KMS-11 (cell line): ENCODE measurements at regions not wholly inside any gene's neighbourhood (a gene's known extent, or its start where the extent isn't known, plus 50 kb on each side); places are given as distances from the start of the nearest gene placed in this dataset.

Experiments
- H2AFZ ChIP-seq: fragments of 200-600 bp; sonication (generic); 2 replicates; pipeline ENCODE4 v1.6.1; 2016; ENCODE audit warnings: antibody characterized with exemption, mixed run types, low read depth
- H3K27ac ChIP-seq: fragments of 200-600 bp; sonication (generic); 2 replicates; pipeline ENCODE4 v1.6.1; 2016; ENCODE audit warnings: mild to moderate bottlenecking, mixed run types
- H3K27me3 ChIP-seq: fragments of 200-600 bp; sonication (generic); 2 replicates; pipeline ENCODE4 v1.6.1; 2017; ENCODE audit warnings: mild to moderate bottlenecking, low read depth, mixed run types, moderate library complexity; ENCODE audit not compliant: insufficient read depth
- H3K36me3 ChIP-seq: fragments of 200-600 bp; sonication (generic); 2 replicates; pipeline ENCODE4 v1.6.1; 2017; ENCODE audit warnings: mild to moderate bottlenecking, mixed run types; ENCODE audit not compliant: insufficient read depth
- H3K4me1 ChIP-seq: fragments of 200-600 bp; sonication (generic); 2 replicates; pipeline ENCODE4 v1.6.1; 2016; ENCODE audit warnings: mild to moderate bottlenecking, low read depth, mixed run types; ENCODE audit not compliant: poor library complexity, severe bottlenecking
- H3K4me2 ChIP-seq: fragments of 200-600 bp; sonication (generic); 2 replicates; pipeline ENCODE4 v1.7.0; 2016; ENCODE audit warnings: mild to moderate bottlenecking, mixed run types
- H3K4me3 ChIP-seq: fragments of 200-600 bp; sonication (generic); IDR thresholded peaks from 2 replicates; pipeline ENCODE4 v1.6.1; 2017; ENCODE audit warnings: low read depth, low read length, mixed read lengths; ENCODE audit not compliant: insufficient read depth
- H3K79me2 ChIP-seq: fragments of 200-600 bp; sonication (generic); 2 replicates; pipeline ENCODE4 v1.6.1; 2016; ENCODE audit warnings: low read depth, mixed run types; ENCODE audit not compliant: insufficient read depth
- H3K9ac ChIP-seq: fragments of 200-600 bp; sonication (generic); 2 replicates; pipeline ENCODE4 v1.6.1; 2016; ENCODE audit warnings: mild to moderate bottlenecking, mixed run types
- H4K20me1 ChIP-seq: fragments of 200-600 bp; sonication (generic); 2 replicates; pipeline ENCODE4 v1.6.1; 2016; ENCODE audit warnings: mild to moderate bottlenecking, mixed run types; ENCODE audit not compliant: insufficient read depth
- CTCF ChIP-seq: fragments of 200-600 bp; sonication (generic); conservative IDR thresholded peaks from 2 replicates; pipeline ENCODE4 v1.6.1; 2017; ENCODE audit warnings: low read depth, mild to moderate bottlenecking, antibody characterized with exemption, low read length, moderate library complexity, mixed read lengths

GRCh38 chr13:44787617-44788016 lies 201.7 kb downstream of the NUFIP1 start:
- TF ChIP-seq CTCF, result no peak

GRCh38 chr13:44786756-44787155 lies 202.5 kb downstream of the NUFIP1 start:
- H3K4me2 ChIP-seq, result no peak overlapping the region
- H3K27me3 ChIP-seq, result no peaks in the 10 kb centered on the region
- H3K36me3 ChIP-seq, result no peaks in the 10 kb centered on the region
- H4K20me1 ChIP-seq, result no peaks in the 10 kb centered on the region
- no peak overlapping the region for H3K27ac ChIP-seq
- H3K4me1 ChIP-seq, result no peaks in the 10 kb centered on the region
- no peak overlapping the region for H3K9ac ChIP-seq
- H3K4me3 ChIP-seq, result no peak overlapping the region
- no peak for TF ChIP-seq CTCF
- no peak overlapping the region for H2AFZ ChIP-seq
- H3K79me2 ChIP-seq, result no peaks in the 10 kb centered on the region

More at GRCh38 chr13:44787617-44788016, 201.7 kb downstream of the NUFIP1 start:
- H3K4me1 ChIP-seq, result no peaks in the 10 kb centered on the region
- no peaks in the 10 kb centered on the region for H3K79me2 ChIP-seq
- no peaks in the 10 kb centered on the region for H3K36me3 ChIP-seq
- no peak overlapping the region for H3K27ac ChIP-seq
- no peak overlapping the region for H3K4me2 ChIP-seq
- no peak overlapping the region for H2AFZ ChIP-seq
- no peak overlapping the region for H3K9ac ChIP-seq
- H3K4me3 ChIP-seq, result no peak overlapping the region
- no peaks in the 10 kb centered on the region for H4K20me1 ChIP-seq
- no peaks in the 10 kb centered on the region for H3K27me3 ChIP-seq

DNA sequence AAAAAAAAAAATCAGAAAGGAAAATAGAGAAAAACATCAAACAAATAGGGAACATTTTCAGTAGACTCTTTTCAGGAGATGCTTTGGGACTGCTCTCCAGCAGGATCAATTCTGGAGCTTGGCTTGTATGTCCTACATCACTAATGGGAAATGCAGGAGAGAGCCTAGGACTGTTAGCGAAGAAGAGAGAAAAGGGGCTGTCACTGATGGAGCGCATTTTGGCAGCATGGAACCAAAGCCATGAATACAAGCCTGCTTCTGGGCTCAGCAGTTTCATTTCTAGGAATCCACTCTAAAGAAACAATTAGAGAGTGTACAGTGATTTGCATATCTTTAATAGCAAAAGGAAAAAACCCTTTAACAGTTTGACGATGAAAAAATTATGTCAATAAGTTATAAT lies 203.9 kb downstream of the NUFIP1 start:
- Histone ChIP-seq H3K27ac (no peak overlapping the region), H3K79me2 (no peaks in the 10 kb centered on the region), H4K20me1 (no peaks in the 10 kb centered on the region), H3K9ac (no peak overlapping the region), H2AFZ (no peak overlapping the region), H3K4me2 (no peak overlapping the region), H3K4me3 (no peak overlapping the region), H3K4me1 (no peaks in the 10 kb centered on the region), H3K36me3 (no peaks in the 10 kb centered on the region), H3K27me3 (no peaks in the 10 kb centered on the region)
- TF ChIP-seq CTCF, result no peak

DNA sequence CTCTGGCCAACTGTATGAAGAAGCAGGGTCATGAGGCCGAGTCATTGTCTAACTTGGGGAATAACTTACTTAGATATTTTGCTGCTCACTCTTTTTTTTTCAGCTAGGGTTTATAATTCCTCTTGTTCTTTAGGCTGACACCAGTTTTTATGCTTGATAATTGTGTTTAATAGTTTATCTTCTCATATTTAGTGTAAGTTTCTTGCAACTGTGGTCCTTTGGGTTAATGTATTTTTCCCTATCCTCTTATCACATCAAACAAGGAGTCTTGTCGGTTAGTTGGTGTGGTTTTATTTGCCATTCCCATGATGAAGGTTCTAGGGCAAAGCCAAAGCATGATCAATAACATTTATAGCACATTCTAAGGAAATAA lies 204.6 kb downstream of the NUFIP1 start:
- no peak for TF ChIP-seq CTCF
- Histone ChIP-seq H3K36me3 (no peaks in the 10 kb centered on the region), H3K79me2 (no peaks in the 10 kb centered on the region), H3K4me1 (no peaks in the 10 kb centered on the region), H4K20me1 (no peaks in the 10 kb centered on the region), H3K27ac (no peak overlapping the region), H3K27me3 (no peaks in the 10 kb centered on the region), H2AFZ (no peak overlapping the region), H3K4me3 (no peak overlapping the region), H3K9ac (no peak overlapping the region), H3K4me2 (no peak overlapping the region)
